Keratinocyte (primary cell): ENCODE measurements at regions not wholly inside any gene's neighbourhood (a gene's known extent, or its start where the extent isn't known, plus 50 kb on each side); places are given as distances from the start of the nearest gene placed in this dataset.

ENCODE experiments used
- EZH2 ChIP-seq: IDR thresholded peaks from one replicate; pipeline ENCODE4 v1.6.1; 2012; ENCODE audit warnings: inconsistent platforms, mild to moderate bottlenecking, low read length, moderate library complexity
- TF ChIP-seq, protein P1 (sequence below), 3 experiments: IDR thresholded peaks in 1 of 3; conservative IDR thresholded peaks in 1 of 3; optimal IDR thresholded peaks in 1 of 3; 2 replicates in 2 of 3; 3 replicates in 1 of 3; pipeline versions ENCODE3 to v1.5.1; 2011; ENCODE audit warnings: low read length in 3 of 3, mild to moderate bottlenecking in 3 of 3, moderate library complexity in 2 of 3, control low read depth in 1 of 3, inconsistent platforms in 1 of 3; ENCODE audit not compliant: insufficient read depth in 2 of 3; ENCODE audit errors: extremely low read depth in 1 of 3

DNA sequence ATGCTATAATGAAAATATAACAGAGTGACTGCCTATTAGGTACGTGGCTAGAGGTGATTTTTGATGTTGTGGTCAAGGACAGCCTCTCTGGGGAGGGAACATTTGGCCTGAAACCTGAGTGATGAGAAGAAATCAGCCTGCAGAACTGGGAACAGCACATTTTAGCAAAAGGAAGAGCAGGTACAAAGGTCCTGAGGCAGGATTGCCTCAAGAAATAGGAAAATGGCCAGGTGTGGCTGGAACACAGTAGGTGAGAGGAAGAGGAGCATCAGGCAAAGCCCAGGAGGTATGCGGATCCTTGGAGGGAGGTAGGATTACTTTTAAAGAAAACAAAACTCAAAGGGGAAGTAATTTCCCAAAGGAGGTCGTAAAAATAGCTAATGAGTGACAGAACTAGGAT, 582.9 kb downstream of the MED13L start:
- TF ChIP-seq EZH2: no peak
- TF ChIP-seq, protein P1, sequence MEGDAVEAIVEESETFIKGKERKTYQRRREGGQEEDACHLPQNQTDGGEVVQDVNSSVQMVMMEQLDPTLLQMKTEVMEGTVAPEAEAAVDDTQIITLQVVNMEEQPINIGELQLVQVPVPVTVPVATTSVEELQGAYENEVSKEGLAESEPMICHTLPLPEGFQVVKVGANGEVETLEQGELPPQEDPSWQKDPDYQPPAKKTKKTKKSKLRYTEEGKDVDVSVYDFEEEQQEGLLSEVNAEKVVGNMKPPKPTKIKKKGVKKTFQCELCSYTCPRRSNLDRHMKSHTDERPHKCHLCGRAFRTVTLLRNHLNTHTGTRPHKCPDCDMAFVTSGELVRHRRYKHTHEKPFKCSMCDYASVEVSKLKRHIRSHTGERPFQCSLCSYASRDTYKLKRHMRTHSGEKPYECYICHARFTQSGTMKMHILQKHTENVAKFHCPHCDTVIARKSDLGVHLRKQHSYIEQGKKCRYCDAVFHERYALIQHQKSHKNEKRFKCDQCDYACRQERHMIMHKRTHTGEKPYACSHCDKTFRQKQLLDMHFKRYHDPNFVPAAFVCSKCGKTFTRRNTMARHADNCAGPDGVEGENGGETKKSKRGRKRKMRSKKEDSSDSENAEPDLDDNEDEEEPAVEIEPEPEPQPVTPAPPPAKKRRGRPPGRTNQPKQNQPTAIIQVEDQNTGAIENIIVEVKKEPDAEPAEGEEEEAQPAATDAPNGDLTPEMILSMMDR (optimal IDR thresholded peaks at IDR 0.05 in 1 of 3, IDR thresholded peaks at IDR 0.05 in 1 of 3, conservative IDR thresholded peaks at IDR 0.05 in 1 of 3; ENCODE audit: extremely low read depth in 1 of 3, insufficient read depth in 2 of 3, low read length in 3 of 3): no peak
